MM.1S (cell line): ENCODE measurements at regions not wholly inside any gene's neighbourhood (a gene's known extent, or its start where the extent isn't known, plus 50 kb on each side); places are given as distances from the start of the nearest gene placed in this dataset.

Experiments
- DNase-seq: peaks from one replicate; pipeline ENCODE4 v3.0.0-alpha.2; 2015
- H2AFZ ChIP-seq: fragments of 300-600 bp; sonication (generic); 2 replicates; pipeline ENCODE4 v1.6.0; 2016; ENCODE audit warnings: antibody characterized with exemption, low read length
- H3F3A ChIP-seq: fragments of 300-600 bp; sonication (generic); 2 replicates; pipeline ENCODE4 v1.6.1; 2016; ENCODE audit warnings: mild to moderate bottlenecking, antibody characterized with exemption, low read length, moderate library complexity, mixed read lengths; ENCODE audit not compliant: insufficient read depth
- H3K27ac ChIP-seq: fragments of 300-600 bp; sonication (generic); 2 replicates; pipeline ENCODE4 v1.5.1; 2016; ENCODE audit warnings: mild to moderate bottlenecking, low read length
- H3K27me3 ChIP-seq: fragments of 300-600 bp; sonication (generic); replicated peaks from 2 replicates; pipeline ENCODE4 v1.6.0; 2016; ENCODE audit warnings: low read length; ENCODE audit not compliant: insufficient read depth
- H3K36me3 ChIP-seq: fragments of 300-600 bp; sonication (generic); replicated peaks from 2 replicates; pipeline ENCODE4 v1.6.1; 2016; ENCODE audit warnings: mild to moderate bottlenecking, low read length, mixed read lengths; ENCODE audit not compliant: insufficient read depth
- H3K4me1 ChIP-seq: fragments of 300-600 bp; sonication (generic); 2 replicates; pipeline ENCODE4 v1.6.1; 2016; ENCODE audit warnings: low read length, mixed read lengths
- H3K4me2 ChIP-seq: fragments of 300-600 bp; sonication (generic); 2 replicates; pipeline ENCODE4 v1.6.0; 2016; ENCODE audit warnings: low read depth, low read length
- H3K4me3 ChIP-seq: fragments of 300-600 bp; sonication (generic); 2 replicates; pipeline ENCODE4 v1.5.1; 2016; ENCODE audit warnings: low read length, mixed read lengths
- H3K79me2 ChIP-seq: fragments of 300-600 bp; sonication (generic); 2 replicates; pipeline ENCODE4 v1.6.1; 2016; ENCODE audit warnings: mixed run types, low read length, mixed read lengths
- H3K9ac ChIP-seq: fragments of 300-600 bp; sonication (generic); 2 replicates; pipeline ENCODE4 v1.6.1; 2016; ENCODE audit warnings: low read length, mixed read lengths
- H3K9me2 ChIP-seq: fragments of 300-600 bp; sonication (generic); replicated peaks from 2 replicates; pipeline ENCODE4 v1.6.1; 2016; ENCODE audit warnings: mild to moderate bottlenecking, low read length, mixed read lengths; ENCODE audit not compliant: insufficient read depth
- H3K9me3 ChIP-seq: fragments of 300-600 bp; sonication (generic); replicated peaks from 2 replicates; pipeline ENCODE4 v1.6.1; 2016; ENCODE audit warnings: mild to moderate bottlenecking, low read length, mixed read lengths; ENCODE audit not compliant: insufficient read depth
- H4K20me1 ChIP-seq: fragments of 300-600 bp; sonication (generic); 2 replicates; pipeline ENCODE4 v1.6.1; 2016; ENCODE audit warnings: mild to moderate bottlenecking, low read length, moderate library complexity, mixed read lengths; ENCODE audit not compliant: insufficient read depth
- CTCF ChIP-seq: fragments of 300-600 bp; sonication (generic); IDR thresholded peaks from 2 replicates; pipeline ENCODE4 v1.5.1; 2016; ENCODE audit warnings: antibody characterized with exemption, low read length, mixed read lengths
- EZH2 ChIP-seq: fragments of 300-600 bp; sonication (generic); optimal IDR thresholded peaks from 2 replicates; pipeline ENCODE3; 2017; ENCODE audit warnings: low read depth, mild to moderate bottlenecking, antibody characterized with exemption, low read length, mixed read lengths
- EZH2phosphoT487 ChIP-seq: fragments of 300-600 bp; sonication (generic); IDR thresholded peaks from 2 replicates; pipeline ENCODE4 v1.6.1; 2018; ENCODE audit warnings: antibody characterized with exemption, low read length

DNA sequence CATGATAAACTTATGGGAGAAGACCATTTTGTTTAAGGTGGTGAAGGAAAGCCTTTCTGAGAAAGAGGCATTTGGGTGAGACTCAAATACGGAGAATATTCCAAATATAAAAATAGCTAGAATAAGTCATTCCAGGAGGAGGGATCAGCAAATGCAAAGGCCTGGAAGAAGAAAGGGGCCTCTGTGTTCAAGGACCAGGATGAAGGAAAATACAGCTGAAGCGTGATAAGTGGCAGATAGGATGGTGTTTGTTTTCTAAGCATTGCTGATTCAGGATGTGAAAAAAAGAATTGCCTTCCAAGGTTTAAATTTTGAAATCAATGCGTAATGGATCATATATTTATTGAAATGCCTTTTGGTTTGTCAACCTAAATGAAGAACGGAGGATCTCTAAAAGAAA, 59.4 kb upstream of the CAST start:
- Histone ChIP-seq H3K36me3 (no peaks in the 10 kb centered on the region), H3K9ac (no peak overlapping the region), H4K20me1 (no peaks in the 10 kb centered on the region), H3K27me3 (no peaks in the 10 kb centered on the region), H3K79me2 (no peaks in the 10 kb centered on the region), H2AFZ (no peak overlapping the region), H3F3A (no peaks in the 10 kb centered on the region), H3K4me3 (no peak overlapping the region), H3K27ac (no peak overlapping the region), H3K4me1 (no peaks in the 10 kb centered on the region), H3K9me3 (no peaks in the 10 kb centered on the region), H3K4me2 (no peak overlapping the region), H3K9me2 (no peaks in the 10 kb centered on the region)
- no peak for TF ChIP-seq CTCF
- TF ChIP-seq EZH2phosphoT487 = no peak
- TF ChIP-seq EZH2 = no peak
- no peak for DNase-seq

DNA sequence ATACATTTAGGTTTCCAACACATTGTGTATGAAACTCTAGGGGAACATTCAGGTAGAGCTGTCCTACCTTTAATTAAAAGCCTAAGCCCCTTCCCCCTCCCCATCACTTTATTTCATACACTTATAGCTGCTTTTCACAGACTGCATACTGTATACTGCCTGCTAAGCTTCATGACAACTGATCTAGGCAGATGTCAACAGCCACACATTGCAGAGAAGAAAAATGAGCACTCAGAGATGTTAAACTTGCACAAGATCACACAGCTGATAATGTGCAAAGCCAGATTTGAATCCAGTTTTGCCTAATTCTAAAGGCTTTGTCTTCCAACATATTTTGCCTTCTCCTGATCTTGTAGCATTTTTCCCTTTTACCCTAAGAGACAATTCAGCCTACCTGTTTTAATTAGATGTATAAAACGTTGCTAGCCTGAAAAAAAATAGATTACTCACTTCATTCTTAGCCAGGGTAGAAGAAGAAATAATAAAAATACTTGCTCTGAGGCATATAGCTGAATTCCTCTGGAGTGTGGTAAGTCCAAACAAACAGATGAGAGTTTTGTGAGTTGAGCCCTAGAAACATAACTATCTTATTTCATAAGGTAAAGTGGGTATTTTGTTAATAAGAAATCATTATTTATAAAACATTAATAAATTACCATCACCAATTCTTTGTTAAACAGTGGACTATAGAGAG, 56.9 kb upstream of the CAST start:
- H3K9me3 ChIP-seq = no peaks in the 10 kb centered on the region
- H3K4me3 ChIP-seq = no peak overlapping the region
- no peaks in the 10 kb centered on the region for H3K79me2 ChIP-seq
- no peak overlapping the region for H2AFZ ChIP-seq
- no peak overlapping the region for H3K4me2 ChIP-seq
- TF ChIP-seq CTCF (no peak), EZH2 (no peak), EZH2phosphoT487 (no peak)
- H3K27me3 ChIP-seq = no peaks in the 10 kb centered on the region
- no peak overlapping the region for H3K9ac ChIP-seq
- DNase-seq = no peak
- H3K9me2 ChIP-seq = no peaks in the 10 kb centered on the region
- no peaks in the 10 kb centered on the region for H3F3A ChIP-seq
- H4K20me1 ChIP-seq = no peaks in the 10 kb centered on the region
- no peaks in the 10 kb centered on the region for H3K4me1 ChIP-seq
- H3K36me3 ChIP-seq = no peaks in the 10 kb centered on the region
- H3K27ac ChIP-seq = no peak overlapping the region

DNA sequence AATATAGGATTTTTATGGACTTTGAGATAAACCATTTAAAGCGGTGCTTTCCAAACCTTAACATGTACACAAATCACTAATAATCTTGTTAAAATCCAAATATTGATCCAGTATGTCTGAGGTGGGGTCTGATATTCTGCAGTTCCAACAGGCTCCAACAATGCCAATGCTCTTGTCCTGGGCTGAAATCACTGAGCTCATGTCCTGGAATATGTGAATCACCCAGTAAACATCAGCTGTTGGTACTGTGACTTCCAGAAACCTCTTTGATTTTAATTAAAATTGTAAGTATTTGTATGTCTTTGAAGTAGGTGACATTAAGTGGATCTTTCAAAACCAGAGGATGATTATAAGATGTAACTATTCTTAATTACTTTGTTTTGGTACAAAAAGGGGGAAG, 52.8 kb upstream of the CAST start:
- TF ChIP-seq EZH2phosphoT487 (no peak), CTCF (no peak)

More for the DNA sequence above, 52.8 kb upstream of the CAST start:
- Histone ChIP-seq H3K4me2 (no peak overlapping the region), H3K27me3 (no peaks in the 10 kb centered on the region), H3F3A (no peaks in the 10 kb centered on the region), H3K79me2 (no peaks in the 10 kb centered on the region), H3K4me1 (no peaks in the 10 kb centered on the region), H3K9me2 (no peaks in the 10 kb centered on the region), H3K4me3 (no peak overlapping the region), H3K9ac (no peak overlapping the region), H3K36me3 (no peaks in the 10 kb centered on the region), H2AFZ (no peak overlapping the region), H3K27ac (no peak overlapping the region), H4K20me1 (no peaks in the 10 kb centered on the region), H3K9me3 (no peaks in the 10 kb centered on the region)
- DNase-seq = no peak
